Posterior cingulate gyrus (tissue), 11 donors: ENCODE measurements at regions not wholly inside any gene's neighbourhood (a gene's known extent, or its start where the extent isn't known, plus 50 kb on each side); places are given as distances from the start of the nearest gene placed in this dataset.
"Not testable (repeated sequence)": the region's sequence is repeated elsewhere in the genome, so short reads cannot be mapped to it uniquely, and the experiment has no call there.

Experiments used
- DNase-seq, 10 donors: peaks; one replicate each; pipeline versions ENCODE4 v3.0.0 to v3.0.0-alpha.2; 2020 to 2021; ENCODE audit warnings: mixed read lengths in 3 of 10
- intact Hi-C: fragments of 100-400 bp; cut with DNase I; formaldehyde crosslinking; loops from one replicate; pipeline ENCODE4 v1.15.1; 2023

DNA sequence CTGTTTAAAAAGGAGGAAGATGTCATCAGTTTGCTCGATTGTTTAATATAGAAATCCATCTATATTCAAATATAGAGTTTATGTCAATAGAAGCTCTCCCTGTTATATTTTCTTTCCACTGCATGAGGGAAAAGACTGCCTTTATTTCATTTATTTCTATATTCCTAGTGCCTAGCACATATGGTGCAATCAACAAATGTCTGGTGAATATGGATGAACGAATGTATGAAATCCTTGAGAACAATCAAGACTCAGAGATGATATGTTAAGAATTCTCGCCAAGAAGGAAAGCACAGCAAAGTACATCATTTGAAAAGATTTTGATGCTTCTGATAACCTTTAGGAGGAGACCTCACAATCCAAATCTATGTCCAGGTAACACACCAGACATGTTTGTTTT lies 296.0 kb upstream of the LMO3 start:
- no peak for DNase-seq
- intact Hi-C loops = no loop called here

DNA sequence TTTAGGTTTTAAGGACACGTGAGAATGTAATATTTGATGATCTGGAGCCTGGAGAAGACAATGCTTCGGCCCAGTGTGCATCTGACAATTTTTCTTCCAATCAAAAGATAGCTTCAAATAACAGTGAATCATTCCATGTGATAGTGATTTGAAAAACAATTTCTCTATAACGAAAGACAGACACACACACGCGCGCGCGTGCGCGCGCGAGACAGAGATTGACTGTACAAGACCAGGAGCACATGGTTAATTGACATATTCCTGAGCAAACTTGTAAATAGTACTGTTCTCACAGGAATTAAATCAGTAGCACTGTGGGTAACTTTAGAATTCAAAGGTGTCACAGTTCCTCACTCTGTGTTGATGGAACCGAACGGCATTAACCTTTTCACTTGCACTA lies 287.5 kb upstream of the LMO3 start:
- no peak for DNase-seq
- intact Hi-C loops = no loop called here

- intact Hi-C loops = no loop called here
- DNase-seq = no peak
Observed at GRCh38 chr12:16891673-16892072, 285.7 kb upstream of the LMO3 start.

GRCh38 chr12:16884819-16885218 lies 278.9 kb upstream of the LMO3 start:
- DNase-seq = no peak
- intact Hi-C loops = no loop called here

DNA sequence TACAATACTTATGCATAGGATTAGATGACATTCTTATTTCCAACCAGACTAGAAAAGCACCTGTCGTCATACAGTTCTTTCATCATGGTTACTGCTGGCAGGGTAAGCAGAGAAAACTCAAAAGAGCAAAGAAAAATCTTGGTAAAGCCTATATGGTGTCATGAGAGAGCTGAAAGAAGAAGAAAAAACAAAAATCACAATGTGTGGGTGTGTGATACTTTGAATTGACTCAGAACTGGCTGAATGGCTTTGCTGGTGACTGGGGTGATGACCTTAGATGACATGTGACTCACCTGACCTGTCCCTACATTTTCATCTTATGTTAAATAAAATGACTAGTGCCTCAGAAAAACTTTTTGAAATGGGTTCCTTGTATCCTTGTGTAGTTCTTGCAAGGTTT lies 278.1 kb upstream of the LMO3 start:
- intact Hi-C loops = no loop called here
- DNase-seq = no peak

DNA sequence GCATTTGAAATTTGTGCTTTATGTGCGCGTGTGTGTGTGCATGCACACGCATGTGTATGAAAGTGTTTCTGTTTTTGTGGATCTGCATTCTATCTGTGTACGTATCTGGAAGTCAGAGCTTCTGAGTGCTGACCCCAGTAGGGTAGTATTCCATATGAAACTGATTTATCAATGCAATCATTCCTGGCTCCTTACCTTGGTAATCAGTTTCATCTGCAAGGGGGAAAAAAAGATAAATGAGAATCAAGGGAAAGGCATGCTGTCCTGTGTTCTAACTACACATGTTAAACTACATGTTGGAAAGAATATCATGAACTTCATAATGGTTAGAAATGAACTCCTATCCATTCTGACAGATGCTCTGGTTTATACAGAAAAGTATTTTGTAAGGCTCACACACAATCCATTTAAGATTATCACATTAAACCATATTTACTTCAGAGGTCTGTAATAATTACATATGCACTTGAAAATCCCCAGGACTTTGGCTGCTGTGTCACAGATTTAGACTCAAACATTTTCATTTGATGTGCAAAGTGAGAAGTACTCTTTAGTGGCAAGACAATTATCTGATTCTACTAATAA lies 276.1 kb upstream of the LMO3 start:
- intact Hi-C loops = no loop called here
- DNase-seq = no peak

DNA sequence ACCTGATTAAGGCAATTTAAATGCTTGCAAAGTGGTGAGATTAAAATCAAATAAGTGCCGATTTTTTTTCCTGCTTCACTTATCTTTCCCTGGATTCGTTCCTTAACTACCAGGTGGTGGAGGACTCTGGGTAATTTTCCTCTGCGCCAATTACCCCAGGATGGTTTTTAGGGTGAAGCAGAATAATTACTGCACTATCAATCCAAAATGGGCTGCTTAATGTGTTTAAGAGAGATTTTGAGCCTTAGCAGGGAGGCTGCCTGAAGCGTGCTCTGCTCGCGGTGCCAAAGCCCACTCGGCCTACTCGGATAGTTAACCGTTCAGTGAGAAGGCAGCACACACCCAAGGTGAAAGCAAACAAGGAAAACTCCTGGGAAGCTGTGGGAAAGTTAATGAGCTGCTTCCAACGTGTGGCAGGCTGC lies 274.9 kb upstream of the LMO3 start:
- intact Hi-C loops = no loop called here
- peak in 2 of 10 donors; percentile 41 to 61 for DNase-seq

- intact Hi-C loops = no loop called here
- no peak for DNase-seq
Observed at GRCh38 chr12:16870845-16871244, 264.9 kb upstream of the LMO3 start.

DNA sequence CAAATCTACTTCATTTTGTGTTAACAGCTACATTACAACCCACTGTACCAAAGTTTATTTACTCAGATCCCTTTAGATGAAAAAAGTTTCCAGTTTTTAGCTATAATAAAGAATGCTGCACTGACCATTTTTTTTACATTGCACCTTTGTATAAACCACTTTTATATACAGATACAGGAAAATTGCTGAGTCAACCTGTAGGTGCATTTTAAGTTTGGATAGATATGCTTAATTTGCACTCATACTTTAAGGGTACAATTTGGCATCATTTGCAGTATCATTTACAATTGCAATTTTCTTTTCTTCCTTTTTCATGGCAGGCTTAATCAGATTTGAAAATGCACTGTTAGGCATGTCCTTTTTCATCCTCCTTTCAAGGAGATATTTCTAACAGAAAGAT lies 257.8 kb upstream of the LMO3 start:
- intact Hi-C loops = no loop called here
- no peak for DNase-seq

- intact Hi-C loops = no loop called here
- DNase-seq = no peak
Observed at GRCh38 chr12:16857456-16857923, 251.5 kb upstream of the LMO3 start.

- DNase-seq = no peak
- intact Hi-C loops = no loop called here
Observed at GRCh38 chr12:16854465-16854864, 248.5 kb upstream of the LMO3 start.

DNA sequence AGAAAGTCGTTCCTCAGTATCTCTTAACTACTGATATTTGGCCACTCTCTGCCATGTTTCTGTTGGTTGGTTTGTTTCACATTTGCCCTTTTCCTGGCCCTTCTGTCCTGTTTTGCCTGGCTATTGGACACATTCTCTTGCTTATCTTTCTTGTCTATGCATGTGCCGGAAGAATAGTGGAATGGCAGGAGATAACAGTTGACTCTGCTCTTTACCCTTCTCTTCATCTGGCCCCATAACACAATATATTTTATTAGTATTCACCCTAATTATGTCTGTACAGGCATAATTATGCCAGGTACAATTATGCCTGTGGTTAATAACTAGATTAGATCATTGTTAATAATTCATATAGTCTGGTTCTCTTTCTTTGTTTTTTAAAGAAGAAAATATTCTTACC lies 243.5 kb upstream of the LMO3 start:
- intact Hi-C loops = no loop called here
- no peak for DNase-seq

GRCh38 chr12:16844875-16845274 lies 238.9 kb upstream of the LMO3 start:
- intact Hi-C loops = no loop called here
- no peak for DNase-seq

DNA sequence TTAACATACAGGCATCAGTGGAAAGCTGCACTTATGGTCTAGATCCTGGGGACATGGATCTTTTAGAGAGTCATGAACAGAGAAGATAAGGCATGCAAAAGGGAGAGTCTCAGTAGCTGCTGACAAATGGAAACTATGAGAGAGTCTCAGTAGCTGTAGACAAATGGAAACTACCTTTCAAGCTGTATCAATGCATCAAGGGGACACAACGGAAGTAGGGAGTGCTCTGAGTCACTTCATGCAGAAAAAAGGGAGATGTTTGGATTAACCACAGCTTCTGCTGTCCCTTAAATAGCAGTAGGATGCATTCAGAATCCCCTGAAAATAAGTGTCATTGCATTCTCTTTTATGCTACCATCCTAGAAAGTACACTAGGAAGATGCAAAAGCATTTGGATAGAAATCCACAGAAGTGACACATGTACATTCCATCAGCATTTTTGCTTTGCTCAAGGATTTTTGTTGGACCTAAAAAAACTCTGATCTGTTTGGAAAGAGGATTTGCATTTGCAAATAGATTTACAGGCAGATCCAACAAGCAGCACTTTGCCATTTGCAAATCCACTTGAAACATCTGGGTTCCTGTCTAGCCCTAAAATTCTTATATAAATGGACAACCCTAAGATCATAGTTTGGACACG lies 227.5 kb upstream of the LMO3 start:
- DNase-seq = no peak
- intact Hi-C loops = no loop called here

DNA sequence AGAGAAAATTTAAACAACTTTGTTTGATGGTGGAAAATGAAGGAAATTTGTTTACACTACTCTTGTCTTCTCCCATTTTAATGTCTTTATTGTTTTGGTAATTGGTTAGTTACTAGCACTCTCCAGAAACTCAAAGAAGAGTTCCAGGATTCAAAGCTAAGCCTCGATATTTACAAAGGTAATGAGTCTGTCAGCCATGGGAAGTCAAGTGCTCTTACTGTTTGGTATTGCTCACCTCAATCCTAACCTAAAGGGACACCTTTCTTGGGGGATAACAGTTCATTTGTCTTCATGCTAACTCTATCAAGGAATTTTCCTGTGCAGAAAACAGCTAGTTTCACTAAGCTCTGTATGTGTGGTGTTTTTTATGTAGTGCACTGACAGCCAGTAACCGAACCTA lies 222.9 kb upstream of the LMO3 start:
- no peak for DNase-seq
- intact Hi-C loops = no loop called here

- intact Hi-C loops = no loop called here
- DNase-seq = no peak
Observed at GRCh38 chr12:16807731-16808130, 201.8 kb upstream of the LMO3 start.

DNA sequence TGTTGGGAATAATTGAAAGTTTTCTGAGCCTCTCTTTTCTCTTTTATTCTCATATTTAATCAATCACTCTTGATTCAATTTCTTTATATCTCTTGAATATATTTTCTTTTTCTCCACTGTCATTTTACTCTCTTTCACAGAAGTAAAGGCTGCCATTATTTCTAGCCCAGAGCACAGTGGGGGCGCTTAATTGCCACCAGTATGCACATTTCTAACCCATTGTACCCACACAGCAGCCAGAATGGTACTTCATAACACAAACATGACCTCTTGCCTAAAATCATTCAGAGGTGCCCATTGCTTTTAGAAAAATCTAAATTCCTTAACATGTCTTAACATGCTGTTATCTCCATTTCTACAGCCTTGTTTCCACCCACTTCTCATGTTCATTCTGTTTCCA lies 190.2 kb upstream of the LMO3 start:
- intact Hi-C loops = no loop called here
- no peak for DNase-seq

GRCh38 chr12:16789204-16789790 lies 183.3 kb upstream of the LMO3 start:
- peak in 2 of 10 donors; percentile 74 to 77 for DNase-seq
- intact Hi-C loops = no loop called here

- no peak for DNase-seq
- intact Hi-C loops = no loop called here
Observed at GRCh38 chr12:16788506-16789203, 182.7 kb upstream of the LMO3 start.

- intact Hi-C loops = no loop called here
Observed at GRCh38 chr12:16785953-16786352, 180.0 kb upstream of the LMO3 start.

GRCh38 chr12:16785524-16785923 lies 179.6 kb upstream of the LMO3 start:
- DNase-seq = no peak
- intact Hi-C loops = no loop called here

More at GRCh38 chr12:16785953-16786352, 180.0 kb upstream of the LMO3 start:
- no peak for DNase-seq

- DNase-seq, intact Hi-C loops: not testable (repeated sequence)
Observed at GRCh38 chr12:16769129-16769528, 163.2 kb upstream of the LMO3 start.
